ENCODE measurements at regions not wholly inside any gene's neighbourhood (a gene's known extent, or its start where the extent isn't known, plus 50 kb on each side); places are given as distances from the start of the nearest gene placed in this dataset.

DNA sequence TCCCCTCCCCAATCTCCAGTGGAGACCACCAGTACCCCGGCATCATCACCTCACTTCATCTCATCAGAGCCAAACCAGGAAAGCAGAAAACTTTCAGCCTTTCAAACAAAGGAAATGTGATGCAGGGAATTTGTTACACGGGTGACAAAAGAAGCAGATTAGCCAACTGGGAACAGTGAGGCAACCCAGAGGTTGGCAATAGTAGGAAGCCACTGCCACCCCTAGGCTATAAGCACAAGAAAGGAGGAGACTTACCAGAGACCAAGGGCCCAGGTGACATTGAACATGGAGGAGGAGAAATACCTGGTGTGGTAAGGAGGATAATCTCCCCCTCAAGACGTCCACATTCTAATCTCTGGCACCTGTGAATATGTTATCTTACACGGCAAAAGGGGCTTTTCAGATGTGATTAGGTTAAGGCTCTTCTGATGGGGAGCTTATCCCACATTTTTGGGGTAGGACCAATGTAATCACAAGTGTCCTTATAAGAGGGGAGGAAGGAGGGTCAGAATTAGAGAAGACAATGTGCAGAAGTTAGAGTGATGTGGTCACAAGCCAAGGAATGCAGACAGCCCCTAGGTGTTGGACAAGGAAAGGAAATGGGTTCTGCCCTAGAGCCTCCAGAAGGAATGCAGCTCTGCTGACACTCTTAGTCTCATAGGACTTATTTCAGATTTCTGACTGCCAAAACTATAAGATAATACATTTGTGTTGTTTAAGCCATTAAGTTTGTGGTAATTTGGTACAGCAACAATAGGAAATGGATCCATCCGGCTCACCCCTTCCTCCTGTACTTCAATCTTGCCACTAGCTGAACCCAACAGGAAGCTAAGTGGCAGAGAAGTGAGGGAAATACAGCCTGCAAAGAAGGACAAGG is 83.6 kb upstream of the VAV3 start:
- no peak overlapping the region for H3K23ac ChIP-seq (ENCODE audit: low read depth, low read length)
- no peaks in the 10 kb centered on the region for H4K20me1 ChIP-seq (ENCODE audit: insufficient read depth, low read length)
- dilution Hi-C loops (cut with HindIII; ENCODE audit: low sequenced_read_pairs, unreplicated experiment) (no loop called here), intact Hi-C loops (cut with micrococcal nuclease) (no loop called here), in situ Hi-C loops (cut with MboI; ENCODE audit: low sequenced_read_pairs) (no loop called here)
- DNase-seq (no peak), ATAC-seq (ENCODE audit: low read depth) (no peak)
- no peak overlapping the region for H3K9ac ChIP-seq (ENCODE audit: low read depth, low read length)
- no peak overlapping the region for H3K4me3 ChIP-seq (ENCODE audit: insufficient read depth, low read depth, low read length)
- no peak for TF ChIP-seq MAFK (IDR thresholded peaks at IDR 0.05; ENCODE audit: low read depth, low read length)
- TF ChIP-seq CHD1 (IDR thresholded peaks at IDR 0.05; ENCODE audit: low read depth, low read length), result no peak
- TF ChIP-seq BHLHE40 (IDR thresholded peaks at IDR 0.05; ENCODE audit: low read depth, low read length), result no peak
- no peak for TF ChIP-seq CEBPB (IDR thresholded peaks at IDR 0.05; ENCODE audit: low read depth, low read length)
- TF ChIP-seq, protein P1, sequence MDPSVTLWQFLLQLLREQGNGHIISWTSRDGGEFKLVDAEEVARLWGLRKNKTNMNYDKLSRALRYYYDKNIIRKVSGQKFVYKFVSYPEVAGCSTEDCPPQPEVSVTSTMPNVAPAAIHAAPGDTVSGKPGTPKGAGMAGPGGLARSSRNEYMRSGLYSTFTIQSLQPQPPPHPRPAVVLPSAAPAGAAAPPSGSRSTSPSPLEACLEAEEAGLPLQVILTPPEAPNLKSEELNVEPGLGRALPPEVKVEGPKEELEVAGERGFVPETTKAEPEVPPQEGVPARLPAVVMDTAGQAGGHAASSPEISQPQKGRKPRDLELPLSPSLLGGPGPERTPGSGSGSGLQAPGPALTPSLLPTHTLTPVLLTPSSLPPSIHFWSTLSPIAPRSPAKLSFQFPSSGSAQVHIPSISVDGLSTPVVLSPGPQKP (IDR thresholded peaks at IDR 0.05; ENCODE audit: borderline replicate concordance, low read depth, low read length), result no peak
- TF ChIP-seq RFX5 (IDR thresholded peaks at IDR 0.05; ENCODE audit: low read depth, low read length), result no peak
- TF ChIP-seq SMC3 (IDR thresholded peaks at IDR 0.05; ENCODE audit: low read depth, low read length), result no peak
- TF ChIP-seq NFE2L2 (IDR thresholded peaks at IDR 0.05; ENCODE audit: low read depth, low read length), result no peak
- no peak for TF ChIP-seq FOS (IDR thresholded peaks at IDR 0.05; ENCODE audit: low read depth, low read length)
- TF ChIP-seq POLR2A (IDR thresholded peaks at IDR 0.05; ENCODE audit: low read depth, low read length), result no peak
- TF ChIP-seq RAD21 (IDR thresholded peaks at IDR 0.05; ENCODE audit: low read length), result no peak
- no peak for TF ChIP-seq MXI1 (IDR thresholded peaks at IDR 0.05; ENCODE audit: borderline replicate concordance, low read depth, low read length)
- no peak for TF ChIP-seq RCOR1 (IDR thresholded peaks at IDR 0.05; ENCODE audit: insufficient replicate concordance, low read length)
- no peak for TF ChIP-seq MAZ (IDR thresholded peaks at IDR 0.05; ENCODE audit: borderline replicate concordance, low read depth, low read length)
- no peak overlapping the region for H4K8ac ChIP-seq (ENCODE audit: low read depth in 2 of 2, low read length in 2 of 2)
- H2AK5ac ChIP-seq (ENCODE audit: low read depth, low read length), result no peak overlapping the region
- H2BK5ac ChIP-seq (ENCODE audit: low read depth, low read length, poor library complexity, severe bottlenecking), result no peak overlapping the region
- no peaks in the 10 kb centered on the region for H3K36me3 ChIP-seq (ENCODE audit: control insufficient read depth, insufficient read depth, low read length)
- no peak overlapping the region for H4K91ac ChIP-seq (ENCODE audit: insufficient read depth, low read depth, low read length)
- no peak overlapping the region for H2BK20ac ChIP-seq (ENCODE audit: low read depth, low read length)
- BruUV-seq (replicated peaks), result no TSS peak
- H2AK9ac ChIP-seq (replicated peaks; ENCODE audit: low read depth, low read length, poor library complexity), result no peak overlapping the region
- no peak overlapping the region for H2BK120ac ChIP-seq (ENCODE audit: low read depth, low read length)
- H3K4me1 ChIP-seq (ENCODE audit: control insufficient read depth, insufficient read depth, low read length), result no peaks in the 10 kb centered on the region
- WGBS, 2 experiments (ENCODE audit: extremely low coverage in 2 of 2, insufficient read length in 1 of 2), result no CpG with 5 or more reads among the region's 5 CpGs
- H3K4me2 ChIP-seq (ENCODE audit: low read depth, low read length), result no peak overlapping the region
- H3K27ac ChIP-seq (ENCODE audit: insufficient read depth, low read length), result no peak overlapping the region
- POLR2A ChIA-PET (ENCODE audit: unreplicated experiment), result no interaction called here
- no peaks in the 10 kb centered on the region for H3K9me3 ChIP-seq (ENCODE audit: control insufficient read depth, insufficient read depth, low read length)
- no peak overlapping the region for H3K4ac ChIP-seq (ENCODE audit: low read depth, low read length)
- H4K5ac ChIP-seq (ENCODE audit: low read depth, low read length), result no peak overlapping the region
- H3K9me1 ChIP-seq (ENCODE audit: insufficient read depth, low read length), result no peaks in the 10 kb centered on the region
- H3K18ac ChIP-seq (ENCODE audit: low read depth, low read length), result no peak overlapping the region
- no peaks in the 10 kb centered on the region for H3K27me3 ChIP-seq (ENCODE audit: control insufficient read depth, insufficient read depth, low read length)
- H2BK15ac ChIP-seq (ENCODE audit: low read depth, low read length), result no peak overlapping the region
- no peak overlapping the region for H3K14ac ChIP-seq (replicated peaks; ENCODE audit: low read depth, low read length)
- H3K56ac ChIP-seq (ENCODE audit: extremely low read depth, insufficient read depth, low read length), result no peak overlapping the region
- CTCF ChIA-PET, result no interaction called here
- H3K79me1 ChIP-seq (ENCODE audit: low read depth in 1 of 2, low read length in 2 of 2), result no peaks in the 10 kb centered on the region
- H2AFZ ChIP-seq (replicated peaks; ENCODE audit: low read length, poor library complexity), result no peak overlapping the region
